ENCODE measurements at regions not wholly inside any gene's neighbourhood (a gene's known extent, or its start where the extent isn't known, plus 50 kb on each side); places are given as distances from the start of the nearest gene placed in this dataset.

GRCh38 chr12:19749906-19750574, 310.7 kb downstream of the AEBP2 start (continued):
- TF ChIP-seq YY1 (IDR thresholded peaks at IDR 0.05; ENCODE audit: borderline replicate concordance in 1 of 3, control insufficient read depth in 1 of 3, extremely low read depth in 1 of 3, insufficient read depth in 3 of 3, insufficient read length in 1 of 3, insufficient replicate concordance in 2 of 3, low read depth in 1 of 3, low read length in 2 of 3) (no peak), ADNP (tag; IDR thresholded peaks at IDR 0.05) (no peak), ARNT (IDR thresholded peaks at IDR 0.05) (no peak), FOXP1 (CRISPR knock-in tag; IDR thresholded peaks at IDR 0.05) (no peak), NFIX (CRISPR knock-in tag; IDR thresholded peaks at IDR 0.05; ENCODE audit: low read depth) (no peak), ZNF140 (CRISPR knock-in tag; IDR thresholded peaks at IDR 0.05) (no peak), ASH1L (IDR thresholded peaks at IDR 0.05; ENCODE audit: borderline replicate concordance, low read depth, partially characterized antibody) (no peak), ESRRB (CRISPR knock-in tag; IDR thresholded peaks at IDR 0.05; ENCODE audit: borderline replicate concordance) (no peak)

- CTCF ChIA-PET (ENCODE audit: low intra/inter-chr PET ratio) = no interaction called here
- no peaks in the 10 kb centered on the region for H3K79me2 ChIP-seq (ENCODE audit: control insufficient read depth, insufficient read depth, low read length)
- no peaks in the 10 kb centered on the region for H3K36me3 ChIP-seq (ENCODE audit: control insufficient read depth, insufficient read depth, low read length)
- intact Hi-C loops (cut with micrococcal nuclease) (no loop called here), in situ Hi-C loops (cut with MboI) (no loop called here)
- H3K4me2 ChIP-seq (ENCODE audit: insufficient read depth, low read length) = no peak overlapping the region
- no peaks in the 10 kb centered on the region for H3K27me3 ChIP-seq (ENCODE audit: control insufficient read depth in 2 of 2, insufficient read depth in 2 of 2, low read length in 2 of 2)
- H3K9me3 ChIP-seq (replicated peaks; ENCODE audit: control insufficient read depth, insufficient read depth, low read depth, low read length) = no peaks in the 10 kb centered on the region
- H3K4me1 ChIP-seq (replicated peaks in 1 of 2; ENCODE audit: control insufficient read depth in 2 of 2, insufficient read depth in 2 of 2, low read length in 2 of 2) = no peaks in the 10 kb centered on the region
- no peak for FAIRE-seq
- H4K20me1 ChIP-seq (replicated peaks; ENCODE audit: control insufficient read depth, insufficient read depth, low read length) = no peaks in the 10 kb centered on the region
- WGBS (ENCODE audit: insufficient coverage, low coverage, missing lambda C conversion rate) = 0% methylated on average over 1 of the region's 1 CpG
- no peak overlapping the region for H3K4me3 ChIP-seq
- H2AFZ ChIP-seq (ENCODE audit: low read depth, low read length) = no peak overlapping the region
- H3K27ac ChIP-seq (ENCODE audit: extremely low read depth, low read depth, low read length) = no peak overlapping the region
- no TSS peak for BruUV-seq (replicated peaks)
- no peak overlapping the region for H3K9ac ChIP-seq (ENCODE audit: insufficient read depth in 1 of 2, low read depth in 2 of 2, low read length in 2 of 2)
- ATAC-seq = no peak
- POLR2A ChIA-PET = no interaction called here
- H3K9me1 ChIP-seq (ENCODE audit: control insufficient read depth, insufficient read depth, low read length) = no peaks in the 10 kb centered on the region
- no peak for DNase-seq (ENCODE audit: extremely low read depth in 1 of 4, low spot score in 3 of 4)
- TF ChIP-seq PCBP2 (IDR thresholded peaks at IDR 0.05; ENCODE audit: low read depth, low read length, poor library complexity, severe bottlenecking) (no peak), FOXP1 (CRISPR knock-in tag; IDR thresholded peaks at IDR 0.05) (no peak), ESRRB (CRISPR knock-in tag; IDR thresholded peaks at IDR 0.05; ENCODE audit: borderline replicate concordance) (no peak), TBL1XR1 (IDR thresholded peaks at IDR 0.05; ENCODE audit: low read length in 2 of 2) (no peak), ZNF695 (CRISPR knock-in tag; IDR thresholded peaks at IDR 0.05) (no peak), E4F1 (CRISPR knock-in tag; IDR thresholded peaks at IDR 0.05; ENCODE audit: borderline replicate concordance) (no peak), ESRRA (IDR thresholded peaks at IDR 0.05; ENCODE audit: borderline replicate concordance, low read depth) (no peak), BHLHE40 (IDR thresholded peaks at IDR 0.05; ENCODE audit: low read length) (no peak), MAFG (tag; conservative IDR thresholded peaks at IDR 0.05) (no peak), SAFB (IDR thresholded peaks at IDR 0.05; ENCODE audit: borderline replicate concordance, low read depth, low read length) (no peak), NFE2L1 (tag; IDR thresholded peaks at IDR 0.05; ENCODE audit: borderline replicate concordance, low read depth) (no peak), SOX6 (IDR thresholded peaks at IDR 0.05) (no peak), YY1 (IDR thresholded peaks at IDR 0.05; ENCODE audit: borderline replicate concordance in 1 of 3, control insufficient read depth in 1 of 3, extremely low read depth in 1 of 3, insufficient read depth in 3 of 3, insufficient read length in 1 of 3, insufficient replicate concordance in 2 of 3, low read depth in 1 of 3, low read length in 2 of 3) (no peak), TEAD2 (tag; IDR thresholded peaks at IDR 0.05) (no peak)
Observed at GRCh38 chr12:19751078-19751477, 311.8 kb downstream of the AEBP2 start.

Data from K562 (cell line).